ENCODE measurements at regions not wholly inside any gene's neighbourhood (a gene's known extent, or its start where the extent isn't known, plus 50 kb on each side); places are given as distances from the start of the nearest gene placed in this dataset.

GRCh38 chr2:239688122-239688681 lies 287.4 kb upstream of the HDAC4 start:
- Mint-ChIP-seq H3K27me3 (ENCODE audit: insufficient read depth, low read depth, poor library complexity) (peaks cover 5% of the 10 kb centered on the region), H3K4me1 (peaks cover 22% of the 10 kb centered on the region; the same call in 2 of the 3 replicates), H3K4me3 (no peak overlapping the region), H3K27ac (no peak overlapping the region), H3K9me3 (no peaks in the 10 kb centered on the region), H3K36me3 (ENCODE audit: low read depth) (no peaks in the 10 kb centered on the region)
- no peaks in the 10 kb centered on the region for H3K79me2 ChIP-seq (replicated peaks; ENCODE audit: insufficient read depth)
- H3K36me3 ChIP-seq (ENCODE audit: insufficient read depth): no peaks in the 10 kb centered on the region
- no peak overlapping the region for H3K27ac ChIP-seq (ENCODE audit: low read depth)
- H2AFZ ChIP-seq: no peak overlapping the region
- no peaks in the 10 kb centered on the region for H4K20me1 ChIP-seq (replicated peaks; ENCODE audit: insufficient read depth)
- ATAC-seq (peak; percentile 89), DNase-seq (ENCODE audit: low spot score) (peak; percentile 46)
- H3F3A ChIP-seq (replicated peaks; ENCODE audit: low read depth): no peaks in the 10 kb centered on the region
- TF ChIP-seq, protein P1, sequence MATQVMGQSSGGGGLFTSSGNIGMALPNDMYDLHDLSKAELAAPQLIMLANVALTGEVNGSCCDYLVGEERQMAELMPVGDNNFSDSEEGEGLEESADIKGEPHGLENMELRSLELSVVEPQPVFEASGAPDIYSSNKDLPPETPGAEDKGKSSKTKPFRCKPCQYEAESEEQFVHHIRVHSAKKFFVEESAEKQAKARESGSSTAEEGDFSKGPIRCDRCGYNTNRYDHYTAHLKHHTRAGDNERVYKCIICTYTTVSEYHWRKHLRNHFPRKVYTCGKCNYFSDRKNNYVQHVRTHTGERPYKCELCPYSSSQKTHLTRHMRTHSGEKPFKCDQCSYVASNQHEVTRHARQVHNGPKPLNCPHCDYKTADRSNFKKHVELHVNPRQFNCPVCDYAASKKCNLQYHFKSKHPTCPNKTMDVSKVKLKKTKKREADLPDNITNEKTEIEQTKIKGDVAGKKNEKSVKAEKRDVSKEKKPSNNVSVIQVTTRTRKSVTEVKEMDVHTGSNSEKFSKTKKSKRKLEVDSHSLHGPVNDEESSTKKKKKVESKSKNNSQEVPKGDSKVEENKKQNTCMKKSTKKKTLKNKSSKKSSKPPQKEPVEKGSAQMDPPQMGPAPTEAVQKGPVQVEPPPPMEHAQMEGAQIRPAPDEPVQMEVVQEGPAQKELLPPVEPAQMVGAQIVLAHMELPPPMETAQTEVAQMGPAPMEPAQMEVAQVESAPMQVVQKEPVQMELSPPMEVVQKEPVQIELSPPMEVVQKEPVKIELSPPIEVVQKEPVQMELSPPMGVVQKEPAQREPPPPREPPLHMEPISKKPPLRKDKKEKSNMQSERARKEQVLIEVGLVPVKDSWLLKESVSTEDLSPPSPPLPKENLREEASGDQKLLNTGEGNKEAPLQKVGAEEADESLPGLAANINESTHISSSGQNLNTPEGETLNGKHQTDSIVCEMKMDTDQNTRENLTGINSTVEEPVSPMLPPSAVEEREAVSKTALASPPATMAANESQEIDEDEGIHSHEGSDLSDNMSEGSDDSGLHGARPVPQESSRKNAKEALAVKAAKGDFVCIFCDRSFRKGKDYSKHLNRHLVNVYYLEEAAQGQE (IDR thresholded peaks at IDR 0.05; ENCODE audit: unreplicated experiment): peak; percentile 74
- no peak for TF ChIP-seq NANOG (IDR thresholded peaks at IDR 0.05; ENCODE audit: borderline replicate concordance)
- TF ChIP-seq, protein P2, sequence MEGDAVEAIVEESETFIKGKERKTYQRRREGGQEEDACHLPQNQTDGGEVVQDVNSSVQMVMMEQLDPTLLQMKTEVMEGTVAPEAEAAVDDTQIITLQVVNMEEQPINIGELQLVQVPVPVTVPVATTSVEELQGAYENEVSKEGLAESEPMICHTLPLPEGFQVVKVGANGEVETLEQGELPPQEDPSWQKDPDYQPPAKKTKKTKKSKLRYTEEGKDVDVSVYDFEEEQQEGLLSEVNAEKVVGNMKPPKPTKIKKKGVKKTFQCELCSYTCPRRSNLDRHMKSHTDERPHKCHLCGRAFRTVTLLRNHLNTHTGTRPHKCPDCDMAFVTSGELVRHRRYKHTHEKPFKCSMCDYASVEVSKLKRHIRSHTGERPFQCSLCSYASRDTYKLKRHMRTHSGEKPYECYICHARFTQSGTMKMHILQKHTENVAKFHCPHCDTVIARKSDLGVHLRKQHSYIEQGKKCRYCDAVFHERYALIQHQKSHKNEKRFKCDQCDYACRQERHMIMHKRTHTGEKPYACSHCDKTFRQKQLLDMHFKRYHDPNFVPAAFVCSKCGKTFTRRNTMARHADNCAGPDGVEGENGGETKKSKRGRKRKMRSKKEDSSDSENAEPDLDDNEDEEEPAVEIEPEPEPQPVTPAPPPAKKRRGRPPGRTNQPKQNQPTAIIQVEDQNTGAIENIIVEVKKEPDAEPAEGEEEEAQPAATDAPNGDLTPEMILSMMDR (conservative IDR thresholded peaks at IDR 0.05; ENCODE audit: low read depth in 2 of 2): peak; percentile 22 to 46; a peak in 3 of 4 replicates
- no peak overlapping the region for H3K4me2 ChIP-seq
- H3K4me1 ChIP-seq (ENCODE audit: insufficient read depth): no peaks in the 10 kb centered on the region
- no peaks in the 10 kb centered on the region for H3K27me3 ChIP-seq (ENCODE audit: insufficient read depth)
- no peaks in the 10 kb centered on the region for H3K9me2 ChIP-seq (ENCODE audit: insufficient read depth)
- H3K4me3 ChIP-seq: no peak overlapping the region

- Histone ChIP-seq H3F3A (replicated peaks; ENCODE audit: low read depth) (no peaks in the 10 kb centered on the region), H3K4me1 (ENCODE audit: insufficient read depth) (no peaks in the 10 kb centered on the region), H3K27me3 (ENCODE audit: insufficient read depth) (no peaks in the 10 kb centered on the region), H3K4me2 (no peak overlapping the region), H3K27ac (ENCODE audit: low read depth) (no peak overlapping the region), H2AFZ (no peak overlapping the region), H3K79me2 (replicated peaks; ENCODE audit: insufficient read depth) (no peaks in the 10 kb centered on the region), H3K36me3 (ENCODE audit: insufficient read depth) (no peaks in the 10 kb centered on the region), H3K4me3 (no peak overlapping the region), H4K20me1 (replicated peaks; ENCODE audit: insufficient read depth) (no peaks in the 10 kb centered on the region), H3K9me2 (ENCODE audit: insufficient read depth) (no peaks in the 10 kb centered on the region)
- Mint-ChIP-seq H3K9me3 (no peaks in the 10 kb centered on the region; the same call in 2 of the 3 replicates), H3K4me3 (no peak overlapping the region), H3K4me1 (peaks cover 18% of the 10 kb centered on the region; the same call in 2 of the 3 replicates), H3K27me3 (ENCODE audit: insufficient read depth, low read depth, poor library complexity) (peaks cover 5% of the 10 kb centered on the region), H3K36me3 (ENCODE audit: low read depth) (no peaks in the 10 kb centered on the region), H3K27ac (no peak overlapping the region)
- no peak for ATAC-seq
- DNase-seq (ENCODE audit: low spot score): no peak
- TF ChIP-seq ZNF462 (CRISPR knock-in tag; IDR thresholded peaks at IDR 0.05): no peak
- TF ChIP-seq, protein P1 (IDR thresholded peaks at IDR 0.05; ENCODE audit: unreplicated experiment): no peak
Measured at GRCh38 chr2:239687441-239687840, 286.6 kb upstream of the HDAC4 start.
